Fibroblast of lung (primary cell): ENCODE measurements at regions not wholly inside any gene's neighbourhood (a gene's known extent, or its start where the extent isn't known, plus 50 kb on each side); places are given as distances from the start of the nearest gene placed in this dataset.

Experiments
- DNase-seq, 2 donors: peaks; one replicate each; pipeline versions ENCODE4 v3.0.0 to v3.0.0-alpha.2; 2010; ENCODE audit warnings: low read depth in 2 of 2
- H2AFZ ChIP-seq: 2 replicates; pipeline ENCODE4 v1.5.1; 2012; ENCODE audit warnings: low read length, control low read depth, inconsistent platforms
- H3K27ac ChIP-seq: 2 replicates; pipeline ENCODE4 v1.5.1; 2011; ENCODE audit warnings: low read length, control low read depth; ENCODE audit not compliant: insufficient read depth
- H3K27me3 ChIP-seq: 2 replicates; pipeline ENCODE4 v1.5.1; 2011; ENCODE audit warnings: mild to moderate bottlenecking, low read length; ENCODE audit not compliant: control insufficient read depth, insufficient read depth
- H3K36me3 ChIP-seq: 2 replicates; pipeline ENCODE4 v1.5.1; 2011; ENCODE audit warnings: low read length; ENCODE audit not compliant: control insufficient read depth, insufficient read depth
- H3K4me1 ChIP-seq: 2 replicates; pipeline ENCODE4 v1.5.1; 2011; ENCODE audit warnings: low read length; ENCODE audit not compliant: control insufficient read depth, insufficient read depth; ENCODE audit errors: extremely low read depth
- H3K4me2 ChIP-seq: 2 replicates; pipeline ENCODE4 v1.5.1; 2011; ENCODE audit warnings: low read length, control low read depth; ENCODE audit not compliant: insufficient read depth; ENCODE audit errors: extremely low read depth
- H3K4me3 ChIP-seq, 4 experiments: fragments of 200-600 bp in 1 of 4; sonication (generic) in 1 of 4; replicated peaks in 1 of 4; 2 replicates each; pipeline ENCODE4 v1.5.1; 2011 to 2016; ENCODE audit warnings: low read length in 4 of 4, low read depth in 3 of 4, mild to moderate bottlenecking in 3 of 4, control low read depth in 2 of 4, inconsistent platforms in 1 of 4, mixed read lengths in 1 of 4; ENCODE audit not compliant: insufficient read depth in 1 of 4; ENCODE audit errors: control extremely low read depth in 1 of 4
- H3K79me2 ChIP-seq: 2 replicates; pipeline ENCODE4 v1.5.1; 2012; ENCODE audit warnings: mild to moderate bottlenecking, low read length, inconsistent platforms; ENCODE audit not compliant: control insufficient read depth, insufficient read depth
- H3K9ac ChIP-seq: 2 replicates; pipeline ENCODE4 v1.5.1; 2011; ENCODE audit warnings: mild to moderate bottlenecking, low read length, control low read depth; ENCODE audit not compliant: insufficient read depth
- H3K9me3 ChIP-seq: 2 replicates; pipeline ENCODE4 v1.5.1; 2012; ENCODE audit warnings: low read depth, low read length; ENCODE audit not compliant: control insufficient read depth, insufficient read depth
- H4K20me1 ChIP-seq: 2 replicates; pipeline ENCODE4 v1.5.1; 2011; ENCODE audit warnings: low read length; ENCODE audit not compliant: control insufficient read depth, insufficient read depth; ENCODE audit errors: extremely low read depth
- EZH2 ChIP-seq: IDR thresholded peaks from 2 replicates; pipeline ENCODE4 v1.5.1; 2012; ENCODE audit warnings: low read length, control low read depth, mild to moderate bottlenecking; ENCODE audit errors: missing control alignments
- TF ChIP-seq, protein P1 (sequence below), 2 donors: IDR thresholded peaks in 1 of 2; conservative IDR thresholded peaks in 1 of 2; 1 replicate in 1 of 2; 2 replicates in 1 of 2; pipeline ENCODE4 v1.5.1; 2011 to 2012; ENCODE audit warnings: low read length in 2 of 2, control low read depth in 1 of 2, inconsistent platforms in 1 of 2, low read depth in 1 of 2, mild to moderate bottlenecking in 1 of 2

DNA sequence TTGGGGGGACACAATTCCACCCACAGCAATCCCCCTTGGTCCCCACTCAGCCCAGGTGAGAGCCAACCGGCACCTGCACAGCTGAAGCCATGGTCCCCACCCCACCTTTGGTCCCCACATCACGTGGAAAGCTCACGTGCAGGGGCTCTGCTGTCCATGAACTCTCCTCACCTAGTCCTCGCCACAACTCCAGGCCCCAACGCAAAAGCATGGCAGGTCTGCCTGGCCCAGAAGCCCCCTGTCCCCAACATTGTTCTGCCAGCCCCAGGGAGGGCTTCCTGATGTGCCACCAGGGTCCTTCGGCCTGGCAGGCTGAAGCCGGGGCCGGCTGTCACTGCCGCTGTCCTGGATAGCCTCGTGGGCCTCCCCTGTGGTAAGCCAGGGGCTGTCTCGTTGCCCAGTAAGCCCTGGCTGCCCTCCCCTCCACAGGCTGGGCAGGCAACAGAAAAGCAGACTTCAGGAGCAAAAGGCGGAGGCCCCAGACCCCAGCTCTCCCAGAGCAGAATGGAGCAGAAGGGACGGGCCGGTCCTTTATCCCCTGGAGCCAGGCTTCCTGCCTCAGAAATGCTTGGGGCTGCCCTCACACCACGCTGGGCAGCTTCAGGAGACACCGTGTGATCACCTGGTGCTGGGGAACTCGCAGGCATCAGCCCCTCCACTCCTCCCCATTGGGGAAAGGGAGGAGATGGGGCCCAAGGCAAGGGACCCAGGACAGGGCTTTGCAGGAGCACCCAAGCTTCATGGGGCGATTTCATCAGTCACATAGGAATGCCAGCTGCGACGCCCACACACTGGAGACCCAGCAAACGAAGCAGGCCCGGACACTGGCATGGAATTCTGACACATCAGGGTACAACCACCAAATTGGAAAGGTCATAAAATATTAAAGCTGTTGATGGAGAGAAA is 103.7 kb downstream of the ADRA2C start:
- Histone ChIP-seq H4K20me1 (no peaks in the 10 kb centered on the region), H3K79me2 (no peaks in the 10 kb centered on the region), H2AFZ (no peak overlapping the region), H3K9me3 (no peaks in the 10 kb centered on the region), H3K36me3 (no peaks in the 10 kb centered on the region), H3K4me1 (no peaks in the 10 kb centered on the region), H3K4me3 (no peak overlapping the region), H3K27me3 (peaks cover 21% of the 10 kb centered on the region), H3K27ac (no peak overlapping the region), H3K9ac (no peak overlapping the region), H3K4me2 (no peak overlapping the region)
- no peak for TF ChIP-seq EZH2
- TF ChIP-seq, protein P1, sequence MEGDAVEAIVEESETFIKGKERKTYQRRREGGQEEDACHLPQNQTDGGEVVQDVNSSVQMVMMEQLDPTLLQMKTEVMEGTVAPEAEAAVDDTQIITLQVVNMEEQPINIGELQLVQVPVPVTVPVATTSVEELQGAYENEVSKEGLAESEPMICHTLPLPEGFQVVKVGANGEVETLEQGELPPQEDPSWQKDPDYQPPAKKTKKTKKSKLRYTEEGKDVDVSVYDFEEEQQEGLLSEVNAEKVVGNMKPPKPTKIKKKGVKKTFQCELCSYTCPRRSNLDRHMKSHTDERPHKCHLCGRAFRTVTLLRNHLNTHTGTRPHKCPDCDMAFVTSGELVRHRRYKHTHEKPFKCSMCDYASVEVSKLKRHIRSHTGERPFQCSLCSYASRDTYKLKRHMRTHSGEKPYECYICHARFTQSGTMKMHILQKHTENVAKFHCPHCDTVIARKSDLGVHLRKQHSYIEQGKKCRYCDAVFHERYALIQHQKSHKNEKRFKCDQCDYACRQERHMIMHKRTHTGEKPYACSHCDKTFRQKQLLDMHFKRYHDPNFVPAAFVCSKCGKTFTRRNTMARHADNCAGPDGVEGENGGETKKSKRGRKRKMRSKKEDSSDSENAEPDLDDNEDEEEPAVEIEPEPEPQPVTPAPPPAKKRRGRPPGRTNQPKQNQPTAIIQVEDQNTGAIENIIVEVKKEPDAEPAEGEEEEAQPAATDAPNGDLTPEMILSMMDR (conservative IDR thresholded peaks at IDR 0.05 in 1 of 2, IDR thresholded peaks at IDR 0.05 in 1 of 2; ENCODE audit: low read depth in 1 of 2, low read length in 2 of 2): no peak
- DNase-seq: no peak

DNA sequence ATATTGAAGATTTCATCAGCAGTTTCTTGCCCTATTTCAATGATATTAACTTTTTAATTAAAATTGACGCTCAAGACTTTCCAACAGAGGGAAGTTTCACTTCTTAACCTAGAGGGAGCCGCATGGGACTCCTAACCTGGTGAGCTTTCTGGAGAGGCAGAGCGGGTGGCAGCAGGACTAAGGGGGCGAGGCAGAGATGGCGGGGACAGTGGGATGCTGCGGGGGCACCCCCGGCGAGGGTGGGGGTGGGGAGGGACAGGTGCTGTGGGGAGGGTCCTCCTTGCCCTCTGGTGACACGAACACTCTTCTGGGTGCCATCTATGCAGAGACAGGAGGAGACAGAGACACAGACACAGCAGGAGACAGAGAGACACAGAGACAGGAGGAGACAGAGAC is 104.4 kb downstream of the ADRA2C start:
- Histone ChIP-seq H4K20me1 (no peaks in the 10 kb centered on the region), H3K27me3 (peaks cover 21% of the 10 kb centered on the region), H3K4me3 (no peak overlapping the region), H3K79me2 (no peaks in the 10 kb centered on the region), H3K4me1 (no peaks in the 10 kb centered on the region), H3K36me3 (no peaks in the 10 kb centered on the region), H3K9me3 (no peaks in the 10 kb centered on the region), H3K4me2 (no peak overlapping the region), H2AFZ (no peak overlapping the region), H3K27ac (no peak overlapping the region), H3K9ac (no peak overlapping the region)
- no peak for DNase-seq
- TF ChIP-seq, protein P1 (conservative IDR thresholded peaks at IDR 0.05 in 1 of 2, IDR thresholded peaks at IDR 0.05 in 1 of 2; ENCODE audit: low read depth in 1 of 2, low read length in 2 of 2): no peak
- TF ChIP-seq EZH2: no peak

DNA sequence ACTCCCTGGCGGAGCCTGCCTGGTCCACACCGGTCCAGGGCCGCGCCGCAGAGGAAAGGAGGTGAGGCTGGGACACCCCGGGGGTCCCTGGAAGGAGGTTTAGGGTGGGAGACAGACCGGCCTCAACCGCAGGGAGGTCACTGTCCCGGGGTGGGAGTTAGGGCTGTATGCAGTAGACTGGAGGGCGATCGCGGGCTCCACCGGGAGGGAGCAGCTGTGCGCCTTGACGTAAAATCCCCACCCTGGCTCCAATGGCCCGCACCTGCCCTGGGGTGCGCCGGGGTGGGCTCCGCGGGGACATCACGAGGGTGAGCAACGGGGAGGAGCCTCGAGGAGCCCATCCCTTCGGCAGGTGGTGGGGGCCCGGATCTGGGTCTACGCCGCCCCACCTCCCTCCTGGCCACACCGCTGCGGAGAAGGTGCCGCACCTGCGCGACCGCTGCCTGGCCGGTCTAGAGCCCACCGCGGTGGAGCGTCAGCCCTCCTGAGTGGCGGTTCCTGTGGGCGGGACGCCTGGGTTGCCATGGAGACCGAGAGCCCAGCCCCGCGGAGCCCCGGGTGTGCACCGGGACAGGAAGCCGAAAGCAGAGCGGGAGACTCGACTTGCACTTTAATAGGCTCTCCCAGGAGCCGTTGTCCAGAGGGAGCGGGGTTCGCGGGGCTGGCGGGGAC is 105.1 kb downstream of the ADRA2C start:
- Histone ChIP-seq H3K9me3 (no peaks in the 10 kb centered on the region), H3K4me1 (no peaks in the 10 kb centered on the region), H3K4me2 (no peak overlapping the region), H4K20me1 (no peaks in the 10 kb centered on the region), H3K4me3 (no peak overlapping the region), H3K27ac (no peak overlapping the region), H3K79me2 (no peaks in the 10 kb centered on the region), H2AFZ (no peak overlapping the region), H3K36me3 (no peaks in the 10 kb centered on the region), H3K27me3 (peaks cover 21% of the 10 kb centered on the region), H3K9ac (no peak overlapping the region)
- TF ChIP-seq, protein P1 (conservative IDR thresholded peaks at IDR 0.05 in 1 of 2, IDR thresholded peaks at IDR 0.05 in 1 of 2; ENCODE audit: low read depth in 1 of 2, low read length in 2 of 2): no peak
- peak; percentile 19 for TF ChIP-seq EZH2
- DNase-seq: no peak
